Gastrocnemius medialis (tissue), 4 donors: ENCODE measurements at regions not wholly inside any gene's neighbourhood (a gene's known extent, or its start where the extent isn't known, plus 50 kb on each side); places are given as distances from the start of the nearest gene placed in this dataset.

ENCODE experiments used
- CTCF ChIP-seq, 5 experiments: fragments of 450-650 bp in 3 of 5; fragments of 200-600 bp in 2 of 5; sonication (generic) in 2 of 5; IDR thresholded peaks in 4 of 5; conservative IDR thresholded peaks in 1 of 5; 1 replicate in 4 of 5; 2 replicates in 1 of 5; pipeline ENCODE4 v1.5.1; 2016 to 2019; ENCODE audit warnings: antibody characterized with exemption in 5 of 5, mild to moderate bottlenecking in 3 of 5, moderate library complexity in 3 of 5
- POLR2A ChIP-seq, 2 donors: fragments of 450-650 bp; IDR thresholded peaks; one replicate each; pipeline ENCODE4 v1.6.1; 2017; ENCODE audit warnings: antibody characterized with exemption in 2 of 2, mild to moderate bottlenecking in 2 of 2, moderate library complexity in 2 of 2

GRCh38 chr18:22816266-22817176 is 116.6 kb upstream of the RBBP8 start:
- TF ChIP-seq CTCF (IDR thresholded peaks at IDR 0.05 in 4 of 5, conservative IDR thresholded peaks at IDR 0.05 in 1 of 5) (no peak), POLR2A (IDR thresholded peaks at IDR 0.05) (no peak)
